Gastroesophageal sphincter (tissue), 4 donors: ENCODE measurements at regions not wholly inside any gene's neighbourhood (a gene's known extent, or its start where the extent isn't known, plus 50 kb on each side); places are given as distances from the start of the nearest gene placed in this dataset.
"Not testable (repeated sequence)": the region's sequence is repeated elsewhere in the genome, so short reads cannot be mapped to it uniquely, and the experiment has no call there.

ENCODE experiments used
- ATAC-seq: fragments of 150-250 bp; one replicate; pipeline ENCODE4 v1.9.1; 2016; ENCODE audit warnings: mild to moderate bottlenecking, moderate library complexity
- H3K27ac ChIP-seq, 4 donors: fragments of 200-600 bp; sonication (generic) in 3 of 4; 1 replicate in 3 of 4; 2 replicates in 1 of 4; pipeline ENCODE4 v1.5.1; 2016 to 2019
- H3K27me3 ChIP-seq: fragments of 200-600 bp; sonication (generic); one replicate; pipeline ENCODE4 v1.5.1; 2019
- H3K36me3 ChIP-seq, 2 donors: fragments of 200-600 bp; sonication (generic); one replicate each; pipeline ENCODE4 v1.5.1; 2019; ENCODE audit warnings: control low read depth in 1 of 2
- H3K4me1 ChIP-seq, 3 donors: fragments of 200-600 bp; sonication (generic); 1 replicate in 2 of 3; 2 replicates in 1 of 3; pipeline ENCODE4 v1.5.1; 2016 to 2019; ENCODE audit warnings: control low read depth in 2 of 3
- H3K4me3 ChIP-seq, 2 donors: fragments of 200-600 bp; sonication (generic); one replicate each; pipeline ENCODE4 v1.5.1; 2019; ENCODE audit warnings: mild to moderate bottlenecking in 1 of 2, moderate library complexity in 1 of 2
- H3K9me3 ChIP-seq, 3 donors: fragments of 200-600 bp; sonication (generic); one replicate each; pipeline ENCODE4 v1.5.1; 2017 to 2019; ENCODE audit warnings: control low read depth in 2 of 3
- CTCF ChIP-seq, 4 experiments: fragments of 200-600 bp in 2 of 4; fragments of 450-650 bp in 2 of 4; sonication (generic) in 1 of 4; IDR thresholded peaks; one replicate each; pipeline ENCODE4 v1.5.1; 2017 to 2019; ENCODE audit warnings: antibody characterized with exemption in 4 of 4, mild to moderate bottlenecking in 2 of 4, moderate library complexity in 2 of 4
- WGBS, 2 donors: methylation state at CpG; one replicate each; pipeline ENCODE4 v1.1.5; 2018; ENCODE audit warnings: low coverage in 1 of 2; 5-methylcytosine and 5-hydroxymethylcytosine counted together

GRCh38 chr11:67850747-67851146 lies 153.2 kb downstream of the UNC93B1 start:
- not testable (repeated sequence) for H3K4me3 ChIP-seq, H3K27me3 ChIP-seq, H3K36me3 ChIP-seq, H3K9me3 ChIP-seq, H3K27ac ChIP-seq, H3K4me1 ChIP-seq, ATAC-seq
- 93 to 100% methylated on average over 1 to 2 of the region's 7 CpGs for WGBS, 2 donors

GRCh38 chr11:67849766-67850165 lies 154.1 kb downstream of the UNC93B1 start:
- WGBS, 2 donors = 55 to 60% methylated on average over 2 to 3 of the region's 7 CpGs
- ATAC-seq, H3K4me3 ChIP-seq: not testable (repeated sequence)

GRCh38 chr11:67847896-67848875 lies 155.7 kb downstream of the UNC93B1 start:
- not testable (repeated sequence) for H3K36me3 ChIP-seq, H3K27me3 ChIP-seq, H3K4me3 ChIP-seq, H3K4me1 ChIP-seq, H3K9me3 ChIP-seq, H3K27ac ChIP-seq, ATAC-seq
- peak in 1 of 4 experiments; percentile 45 for TF ChIP-seq CTCF (IDR thresholded peaks at IDR 0.05)
- 37 to 49% methylated on average over 10 to 11 of the region's 25 CpGs for WGBS, 2 donors

More at GRCh38 chr11:67849766-67850165, 154.1 kb downstream of the UNC93B1 start:
- not testable (repeated sequence) for H3K27ac ChIP-seq, H3K36me3 ChIP-seq, H3K27me3 ChIP-seq, H3K9me3 ChIP-seq, H3K4me1 ChIP-seq

- H3K4me3 ChIP-seq, H3K4me1 ChIP-seq, H3K9me3 ChIP-seq, H3K36me3 ChIP-seq, ATAC-seq, H3K27me3 ChIP-seq, H3K27ac ChIP-seq: not testable (repeated sequence)
- WGBS, 2 donors = 86 to 89% methylated on average over 3 of the region's 3 CpGs
Observed at GRCh38 chr11:67846303-67846702, 157.6 kb downstream of the UNC93B1 start.

GRCh38 chr11:67845296-67845695 lies 158.6 kb downstream of the UNC93B1 start:
- not testable (repeated sequence) for H3K4me1 ChIP-seq, H3K4me3 ChIP-seq, H3K9me3 ChIP-seq, H3K36me3 ChIP-seq, ATAC-seq, H3K27ac ChIP-seq
- H3K27me3 ChIP-seq = peaks cover 11% of the 10 kb centered on the region
- 0 to 18% methylated on average over 2 to 4 of the region's 5 CpGs for WGBS, 2 donors

- 37 to 51% methylated on average over 3 to 6 of the region's 7 CpGs for WGBS, 2 donors
- H3K4me1 ChIP-seq, ATAC-seq, H3K9me3 ChIP-seq, H3K36me3 ChIP-seq, H3K4me3 ChIP-seq, H3K27ac ChIP-seq: not testable (repeated sequence)
- H3K27me3 ChIP-seq = peaks cover 12% of the 10 kb centered on the region
Observed at GRCh38 chr11:67840599-67840998, 163.3 kb downstream of the UNC93B1 start.

GRCh38 chr11:67830152-67830551 lies 155.7 kb upstream of the ALDH3B2 start:
- not testable (repeated sequence) for H3K4me3 ChIP-seq, ATAC-seq, H3K9me3 ChIP-seq, H3K36me3 ChIP-seq, H3K27ac ChIP-seq
- Histone ChIP-seq H3K4me1 (peaks cover 0 to 13% (median 0%) of the 10 kb centered on the region in 3 donors), H3K27me3 (peaks cover 15% of the 10 kb centered on the region)
- 79 to 81% methylated on average over 5 to 7 of the region's 7 CpGs for WGBS, 2 donors

- ATAC-seq, H3K4me3 ChIP-seq, H3K9me3 ChIP-seq, H3K36me3 ChIP-seq, H3K27ac ChIP-seq: not testable (repeated sequence)
- Histone ChIP-seq H3K4me1 (peaks cover 0 to 13% (median 0%) of the 10 kb centered on the region in 3 donors), H3K27me3 (peaks cover 13% of the 10 kb centered on the region)
- 48 to 84% methylated on average over 2 to 3 of the region's 4 CpGs for WGBS, 2 donors
Observed at GRCh38 chr11:67826951-67827296, 152.5 kb upstream of the ALDH3B2 start.
